Astrocyte of the spinal cord (primary cell): ENCODE measurements at regions not wholly inside any gene's neighbourhood (a gene's known extent, or its start where the extent isn't known, plus 50 kb on each side); places are given as distances from the start of the nearest gene placed in this dataset.

Source experiments
- DNase-seq: peaks from one replicate; pipeline ENCODE4 v3.0.0; 2011; ENCODE audit warnings: low read depth, low spot score
- H3K4me3 ChIP-seq: 2 replicates; pipeline ENCODE4 v1.5.1; 2011; ENCODE audit warnings: low read depth, mild to moderate bottlenecking, low read length, moderate library complexity
- in situ Hi-C: cut with HindIII; loops from 2 replicates; pipeline ENCODE4 v1.10.0; 2017; ENCODE audit warnings: low sequenced_read_pairs
- TF ChIP-seq, protein P1 (sequence below): IDR thresholded peaks from 2 replicates; pipeline ENCODE4 v1.5.1; 2012; ENCODE audit warnings: low read depth, mild to moderate bottlenecking, low read length, inconsistent platforms

DNA sequence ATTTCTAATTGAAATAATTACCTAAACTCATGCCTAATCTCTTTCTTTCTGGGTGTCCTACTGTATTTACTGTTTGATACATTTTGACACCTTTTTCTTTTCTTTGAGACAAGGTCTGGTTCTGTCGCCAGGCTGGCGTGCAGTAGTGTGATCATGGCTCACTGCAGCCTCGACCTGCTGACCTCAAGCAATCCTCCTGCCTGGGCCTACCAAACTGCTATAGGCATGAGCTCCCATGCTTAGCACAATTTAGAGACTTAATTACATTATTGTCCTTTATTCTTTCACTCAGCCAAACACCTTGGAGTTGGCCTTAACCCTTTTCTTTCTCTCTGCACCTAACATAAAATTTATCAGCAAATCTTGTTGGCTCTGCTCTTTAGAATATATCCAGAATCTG, 139.8 kb upstream of the KIF26B start:
- H3K4me3 ChIP-seq: no peak overlapping the region
- in situ Hi-C loops: no loop called here
- TF ChIP-seq, protein P1, sequence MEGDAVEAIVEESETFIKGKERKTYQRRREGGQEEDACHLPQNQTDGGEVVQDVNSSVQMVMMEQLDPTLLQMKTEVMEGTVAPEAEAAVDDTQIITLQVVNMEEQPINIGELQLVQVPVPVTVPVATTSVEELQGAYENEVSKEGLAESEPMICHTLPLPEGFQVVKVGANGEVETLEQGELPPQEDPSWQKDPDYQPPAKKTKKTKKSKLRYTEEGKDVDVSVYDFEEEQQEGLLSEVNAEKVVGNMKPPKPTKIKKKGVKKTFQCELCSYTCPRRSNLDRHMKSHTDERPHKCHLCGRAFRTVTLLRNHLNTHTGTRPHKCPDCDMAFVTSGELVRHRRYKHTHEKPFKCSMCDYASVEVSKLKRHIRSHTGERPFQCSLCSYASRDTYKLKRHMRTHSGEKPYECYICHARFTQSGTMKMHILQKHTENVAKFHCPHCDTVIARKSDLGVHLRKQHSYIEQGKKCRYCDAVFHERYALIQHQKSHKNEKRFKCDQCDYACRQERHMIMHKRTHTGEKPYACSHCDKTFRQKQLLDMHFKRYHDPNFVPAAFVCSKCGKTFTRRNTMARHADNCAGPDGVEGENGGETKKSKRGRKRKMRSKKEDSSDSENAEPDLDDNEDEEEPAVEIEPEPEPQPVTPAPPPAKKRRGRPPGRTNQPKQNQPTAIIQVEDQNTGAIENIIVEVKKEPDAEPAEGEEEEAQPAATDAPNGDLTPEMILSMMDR: no peak
- DNase-seq: no peak

DNA sequence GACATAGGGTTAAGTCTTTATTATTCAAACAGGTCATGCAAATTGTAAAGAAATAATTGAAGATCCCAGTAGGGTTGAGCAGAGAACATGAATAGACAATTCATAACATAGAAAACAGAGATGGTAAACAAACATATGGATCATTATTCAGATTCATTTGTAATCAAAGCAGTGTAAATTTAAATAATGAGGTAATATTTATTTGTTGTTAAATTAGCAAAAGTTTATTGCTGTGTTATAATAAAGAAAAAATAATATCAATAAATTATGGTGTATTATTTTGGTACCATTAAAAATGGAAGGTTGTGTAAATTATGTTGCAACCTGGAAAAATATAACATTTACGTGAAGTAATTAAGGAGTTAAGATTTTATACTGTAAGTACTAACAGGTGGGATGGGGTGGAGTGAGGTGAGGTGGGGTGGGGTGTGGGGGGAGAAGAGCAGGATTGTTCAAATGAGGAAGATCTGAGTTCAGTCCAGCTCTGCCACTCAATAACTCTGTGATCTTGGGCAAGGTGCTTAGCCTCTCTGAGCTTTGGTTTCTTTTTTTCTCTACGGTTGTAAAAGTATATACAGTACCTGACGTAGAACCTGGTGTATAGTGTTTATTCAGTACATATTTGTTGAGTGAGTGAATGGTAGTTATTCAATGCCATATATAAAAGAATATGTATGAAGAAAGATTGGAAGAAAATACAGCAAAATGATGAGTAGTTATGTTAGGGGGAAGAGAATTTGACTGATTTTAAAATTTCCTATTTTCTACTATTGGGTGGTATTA, 140.3 kb upstream of the KIF26B start:
- in situ Hi-C loops: no loop called here
- TF ChIP-seq, protein P1: no peak
- no peak for DNase-seq
- no peak overlapping the region for H3K4me3 ChIP-seq

DNA sequence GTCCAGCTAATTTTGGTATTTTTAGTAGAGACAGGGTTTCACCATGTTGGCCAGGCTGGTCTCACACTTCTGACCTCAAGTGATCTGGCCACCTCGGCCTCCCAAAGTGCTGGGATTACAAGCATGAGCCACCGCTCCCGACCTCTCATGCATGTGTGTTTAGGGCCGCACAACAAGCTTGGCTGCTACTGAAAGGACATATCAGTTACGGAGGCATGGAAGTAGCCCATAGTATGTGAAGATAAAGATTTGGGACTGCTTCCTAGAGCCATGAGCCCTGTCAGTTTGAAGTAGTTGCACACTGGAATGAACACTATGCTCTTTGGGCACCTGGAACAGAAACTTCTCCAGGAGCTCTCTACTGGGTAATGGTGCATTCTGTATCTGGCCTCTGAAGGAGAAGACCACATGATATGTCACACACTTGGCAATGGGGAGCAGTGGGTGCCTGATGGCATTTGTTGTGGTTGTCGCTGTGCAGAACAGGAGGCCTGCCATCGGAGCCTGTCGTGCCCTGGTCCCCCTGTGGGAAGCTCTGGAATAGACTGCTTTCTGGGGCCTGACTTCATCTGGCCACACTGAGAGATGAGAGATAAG, 144.7 kb upstream of the KIF26B start:
- DNase-seq: no peak
- TF ChIP-seq, protein P1: no peak
- no peak overlapping the region for H3K4me3 ChIP-seq
- in situ Hi-C loops: no loop called here

DNA sequence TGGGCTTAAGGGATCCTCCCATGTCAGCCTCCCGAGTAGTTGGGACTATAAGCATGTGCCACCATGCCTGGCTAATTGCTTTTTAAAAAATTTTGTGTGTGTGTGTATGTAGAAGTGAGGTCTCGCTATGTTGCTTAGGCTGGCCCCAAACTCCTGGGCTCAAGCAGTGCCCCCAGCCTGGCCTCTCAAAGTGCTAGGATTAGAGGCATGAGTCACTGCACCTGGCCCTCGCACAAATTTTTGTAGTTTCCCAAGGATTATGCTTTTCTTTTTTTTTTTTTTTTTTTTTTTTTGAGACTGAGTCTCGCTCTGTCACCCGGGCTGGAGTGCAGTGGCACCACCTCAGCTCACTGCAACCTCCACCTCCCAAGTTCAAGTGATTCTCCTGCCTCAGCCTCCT, 144.4 kb upstream of the HNRNPU start:
- TF ChIP-seq, protein P1: no peak
- DNase-seq: no peak
- H3K4me3 ChIP-seq: no peak overlapping the region
- in situ Hi-C loops: no loop called here

DNA sequence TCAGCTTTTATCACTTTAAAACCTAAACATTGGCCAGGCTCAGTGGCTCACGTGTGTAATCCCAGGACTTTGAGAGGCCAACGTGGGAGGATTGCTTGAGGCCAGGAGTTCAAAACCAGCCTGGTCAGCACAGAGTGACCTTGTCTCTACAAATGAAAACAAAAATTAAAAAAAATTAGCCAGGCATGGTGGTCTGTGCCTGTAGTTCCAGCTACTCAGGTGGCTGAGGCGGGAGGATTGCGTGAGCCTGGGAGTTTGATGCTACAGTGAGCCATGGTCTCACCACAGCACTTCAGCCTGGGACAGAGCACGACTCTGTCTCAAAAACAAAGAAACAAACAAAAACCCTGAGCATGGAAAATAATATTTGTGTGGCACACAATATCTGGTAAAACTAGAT, 143.5 kb upstream of the HNRNPU start:
- no peak for DNase-seq
- TF ChIP-seq, protein P1: no peak
- H3K4me3 ChIP-seq: no peak overlapping the region
- in situ Hi-C loops: no loop called here

DNA sequence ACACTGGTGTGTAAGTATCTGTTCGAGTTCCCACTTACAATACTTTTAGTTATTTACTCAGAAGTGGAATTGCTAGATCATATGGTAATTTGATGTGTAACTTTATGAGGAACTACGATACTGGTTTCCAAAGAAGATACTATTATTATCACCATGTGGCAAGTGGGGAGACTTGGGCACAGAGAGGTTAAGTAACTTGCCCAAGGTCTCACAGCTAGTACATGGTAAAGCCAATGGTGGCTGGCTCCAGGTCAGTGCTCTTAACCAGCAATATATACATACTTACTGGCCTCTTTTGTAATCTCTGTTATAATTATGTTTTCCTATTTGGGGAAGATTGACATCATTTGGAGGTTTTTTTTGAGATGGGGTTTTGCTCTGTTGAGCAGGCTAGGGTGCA, 138.9 kb upstream of the HNRNPU start:
- no peak overlapping the region for H3K4me3 ChIP-seq
- in situ Hi-C loops: no loop called here
- TF ChIP-seq, protein P1: no peak
- no peak for DNase-seq
